Heart right ventricle (tissue), 16 donors: ENCODE measurements at regions not wholly inside any gene's neighbourhood (a gene's known extent, or its start where the extent isn't known, plus 50 kb on each side); places are given as distances from the start of the nearest gene placed in this dataset.
"Not testable (repeated sequence)": the region's sequence is repeated elsewhere in the genome, so short reads cannot be mapped to it uniquely, and the experiment has no call there.

Experiments used
- ATAC-seq, 8 donors: fragments of 200-7000 bp; cut with Tn5 transposase; one replicate each; pipeline ENCODE4 v1.9.1; 2020; ENCODE audit warnings: mild to moderate bottlenecking in 8 of 8, moderate library complexity in 8 of 8, moderate number of reproducible peaks in 1 of 8
- DNase-seq, 2 donors: peaks; one replicate each; pipeline ENCODE4 v3.0.0-alpha.2; 2020
- H3K27ac ChIP-seq, 10 donors: fragments of 200-600 bp; sonication (generic) in 2 of 10; one replicate each; pipeline versions ENCODE4 v1.5.0 to v1.8.0; 2020 to 2022; ENCODE audit warnings: mild to moderate bottlenecking in 3 of 10
- H3K27me3 ChIP-seq, 7 donors: fragments of 200-600 bp; one replicate each; pipeline ENCODE4 v1.8.0; 2021 to 2022; ENCODE audit warnings: mild to moderate bottlenecking in 2 of 7
- H3K36me3 ChIP-seq, 9 donors: fragments of 200-600 bp; sonication (generic) in 1 of 9; one replicate each; pipeline versions ENCODE4 v1.5.0 to v1.8.0; 2020 to 2022; ENCODE audit warnings: mild to moderate bottlenecking in 2 of 9
- H3K4me1 ChIP-seq, 9 donors: fragments of 200-600 bp; sonication (generic) in 1 of 9; one replicate each; pipeline versions ENCODE4 v1.5.0 to v1.8.0; 2020 to 2022; ENCODE audit warnings: mild to moderate bottlenecking in 4 of 9
- H3K4me3 ChIP-seq, 10 donors: fragments of 200-600 bp; sonication (generic) in 2 of 10; one replicate each; pipeline versions ENCODE4 v1.5.0 to v1.8.0; 2020 to 2022; ENCODE audit warnings: mild to moderate bottlenecking in 7 of 10, moderate library complexity in 2 of 10
- H3K9me3 ChIP-seq, 11 donors: fragments of 200-600 bp in 10 of 11; sonication (generic) in 2 of 11; one replicate each; pipeline versions ENCODE4 v1.5.0 to v1.8.0; 2013 to 2022; ENCODE audit warnings: mild to moderate bottlenecking in 2 of 11, control low read depth in 1 of 11, moderate library complexity in 1 of 11
- CTCF ChIP-seq, 9 donors: fragments of 200-600 bp; sonication (generic) in 2 of 9; IDR thresholded peaks; one replicate each; pipeline versions ENCODE4 v1.5.0 to v1.8.0; 2021 to 2022; ENCODE audit warnings: antibody characterized with exemption in 9 of 9, mild to moderate bottlenecking in 5 of 9, moderate library complexity in 1 of 9
- WGBS, 2 donors: extraction: QIAGEN DNeasy Blood & Tissue Kit; methylation state at CpG; one replicate each; pipeline ENCODE4 v1.1.7; 2013; ENCODE audit warnings: inconsistent platforms in 1 of 2; 5-methylcytosine and 5-hydroxymethylcytosine counted together
- intact Hi-C, 10 donors: fragments of 100-400 bp; cut with DNase I; formaldehyde crosslinking; loops; one replicate each; pipeline versions ENCODE4 v1.11.1 to v1.14.2; 2022
- donor health status: Arrhythmogenic right ventricular cardiomyopathy.
- donor health status: ischemic (EF 13 %, LVEDD 7.1; RV severe dilation, severe dysfunction).
- donor health status: healthy with polysubstance abuse.
- donor health status: DM: no; HTN: yes; CAD: no.
- donor health status: DM: no; HTN: no; CAD: no.
- donor health status: ischemic (EF 25% LVEDD 6.9; RV normal size, moderate dysfunction).
- donor health status: ischemic (EF 25% LVEDD 5.7; RV mildly dilated, moderate dysfunction).
- donor health status: healthy.
- donor health status: DM: yes; HTN: yes; CAD: no.
- donor health status: Ischemic cardiomyopathy.
- donor health status: ischemic (EF 35%, LVEDD 5.7; RV mildly dilated, moderate dysfunction).
- donor health status: nonischemic (EF 11% LVEDD 7.7; RV severe dilation, severe dysfunction).
- donor health status: DM: yes; HTN: yes; CAD: no.
- donor health status: PGD.
- donor health status: ischemic (EF 29% LVEDD 5.4; RV normal size, mild dysfunction).
- donor health status: nonischemic (EF 23%, LVEDD 6.1; RV moderate dilation, normal function).

- no peak for DNase-seq
- no peaks in the 10 kb centered on the region for H3K9me3 ChIP-seq
- 84 to 86% methylated on average over 3 of the region's 3 CpGs for WGBS, 2 donors
- H3K4me3 ChIP-seq = no peak overlapping the region
- TF ChIP-seq CTCF (IDR thresholded peaks at IDR 0.05) = no peak
- H3K4me1 ChIP-seq = peaks cover 0 to 8% (median 0%) of the 10 kb centered on the region in 9 donors
- H3K27me3 ChIP-seq = no peaks in the 10 kb centered on the region
- intact Hi-C loops = no loop called here
- H3K27ac ChIP-seq = no peak overlapping the region
- no peak for ATAC-seq
- H3K36me3 ChIP-seq = no peaks in the 10 kb centered on the region
Measured at GRCh38 chr5:118467103-118467502, 521.2 kb downstream of the DTWD2 start.

GRCh38 chr5:118466418-118466817 is 521.9 kb downstream of the DTWD2 start:
- Histone ChIP-seq H3K27ac (no peak overlapping the region), H3K9me3 (no peaks in the 10 kb centered on the region), H3K4me3 (no peak overlapping the region), H3K27me3 (no peaks in the 10 kb centered on the region), H3K4me1 (peaks cover 0 to 8% (median 0%) of the 10 kb centered on the region in 9 donors), H3K36me3 (no peaks in the 10 kb centered on the region)
- no peak for TF ChIP-seq CTCF (IDR thresholded peaks at IDR 0.05)
- intact Hi-C loops = no loop called here
- ATAC-seq = no peak
- DNase-seq = no peak
- 86 to 93% methylated on average over 5 of the region's 5 CpGs for WGBS, 2 donors

GRCh38 chr5:118462276-118462675 is 526.1 kb downstream of the DTWD2 start:
- H3K9me3 ChIP-seq, H3K36me3 ChIP-seq, H3K27me3 ChIP-seq, ATAC-seq, H3K4me1 ChIP-seq, H3K4me3 ChIP-seq, H3K27ac ChIP-seq, intact Hi-C loops, DNase-seq: not testable (repeated sequence)
- 93 to 96% methylated on average over 2 of the region's 2 CpGs for WGBS, 2 donors

- no peak overlapping the region for H3K4me3 ChIP-seq
- ATAC-seq (no peak), DNase-seq (no peak)
- intact Hi-C loops = no loop called here
- H3K4me1 ChIP-seq = no peaks in the 10 kb centered on the region
- H3K27me3 ChIP-seq = no peaks in the 10 kb centered on the region
- H3K9me3 ChIP-seq = no peaks in the 10 kb centered on the region
- no peak for TF ChIP-seq CTCF (IDR thresholded peaks at IDR 0.05)
- H3K36me3 ChIP-seq = no peaks in the 10 kb centered on the region
- WGBS, 2 donors = 71 to 84% methylated on average over 3 of the region's 3 CpGs
- no peak overlapping the region for H3K27ac ChIP-seq
Measured at GRCh38 chr5:118461436-118461835, 526.9 kb downstream of the DTWD2 start.

GRCh38 chr5:118459490-118459889 is 528.9 kb downstream of the DTWD2 start:
- TF ChIP-seq CTCF (IDR thresholded peaks at IDR 0.05) = no peak
- Histone ChIP-seq H3K27me3 (no peaks in the 10 kb centered on the region), H3K9me3 (no peaks in the 10 kb centered on the region), H3K4me3 (no peak overlapping the region), H3K36me3 (no peaks in the 10 kb centered on the region), H3K27ac (no peak overlapping the region), H3K4me1 (no peaks in the 10 kb centered on the region)
- DNase-seq (no peak), ATAC-seq (peak in 2 of 8 donors; percentile 31 to 61)
- intact Hi-C loops = no loop called here
- 80 to 84% methylated on average over 5 of the region's 5 CpGs for WGBS, 2 donors
